Activated T-helper 1 cell treated with anti-CD3 and anti-CD28 coated beads, Interleukin-12 subunit alpha, Interleukin-12 subunit beta, Interleukin-2, Interleukin-4 antibody, amounts not matched to agents 30 ng/mL and 10 ng/mL and 1 ng/mL, durations not matched to agents 14 hours and 24 hours and 36 hours (primary cell): ENCODE measurements at regions not wholly inside any gene's neighbourhood (a gene's known extent, or its start where the extent isn't known, plus 50 kb on each side); places are given as distances from the start of the nearest gene placed in this dataset.

ENCODE experiments used
- DNase-seq: peaks from one replicate; pipeline ENCODE4 v3.0.0; 2021; ENCODE audit warnings: low spot score
- H3K27ac Mint-ChIP-seq: one replicate; pipeline ENCODE4 v1.8.0; 2021; ENCODE audit warnings: mild to moderate bottlenecking, mixed read lengths
- H3K27me3 Mint-ChIP-seq: one replicate; pipeline ENCODE4 v1.8.0; 2022; ENCODE audit warnings: mild to moderate bottlenecking, moderate library complexity, mixed read lengths; ENCODE audit not compliant: insufficient read depth
- H3K36me3 Mint-ChIP-seq: one replicate; pipeline ENCODE4 v1.8.0; 2021; ENCODE audit warnings: low read depth, mixed read lengths
- H3K4me1 Mint-ChIP-seq: one replicate; pipeline ENCODE4 v1.8.0; 2021; ENCODE audit warnings: low read depth, mixed read lengths
- H3K4me3 Mint-ChIP-seq: one replicate; pipeline ENCODE4 v1.8.0; 2021; ENCODE audit warnings: mild to moderate bottlenecking, moderate library complexity, mixed read lengths
- H3K9me3 Mint-ChIP-seq: one replicate; pipeline ENCODE4 v1.8.0; 2021; ENCODE audit warnings: mixed read lengths
- intact Hi-C: fragments of 100-400 bp; cut with micrococcal nuclease; formaldehyde crosslinking; loops from one replicate; pipeline ENCODE4 v1.15.1; 2024

DNA sequence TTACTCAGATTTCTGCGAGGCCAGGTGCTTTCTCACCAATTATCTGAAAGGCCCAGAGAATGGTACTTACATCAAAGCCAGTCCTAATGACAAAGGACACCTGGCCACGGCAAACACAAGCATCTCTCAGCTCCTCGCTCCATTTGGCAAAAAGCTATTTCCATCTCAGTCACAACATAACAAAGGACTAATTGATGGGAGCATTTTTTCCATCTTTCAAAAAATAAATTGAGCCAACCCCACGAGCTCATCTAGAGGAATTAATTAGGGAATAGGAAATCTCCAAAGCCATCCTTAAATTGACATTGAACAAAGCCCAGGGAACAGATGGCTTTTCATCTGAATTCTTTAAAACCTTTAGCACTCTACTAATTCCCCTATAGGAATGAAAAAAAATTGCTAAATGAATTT is 236.7 kb downstream of the HAO1 start:
- H3K27me3 Mint-ChIP-seq: no peaks in the 10 kb centered on the region
- H3K9me3 Mint-ChIP-seq: peaks cover 11% of the 10 kb centered on the region
- H3K27ac Mint-ChIP-seq: no peak overlapping the region
- intact Hi-C loops: no loop called here
- no peak for DNase-seq
- no peaks in the 10 kb centered on the region for H3K36me3 Mint-ChIP-seq
- no peak overlapping the region for H3K4me3 Mint-ChIP-seq
- no peaks in the 10 kb centered on the region for H3K4me1 Mint-ChIP-seq

DNA sequence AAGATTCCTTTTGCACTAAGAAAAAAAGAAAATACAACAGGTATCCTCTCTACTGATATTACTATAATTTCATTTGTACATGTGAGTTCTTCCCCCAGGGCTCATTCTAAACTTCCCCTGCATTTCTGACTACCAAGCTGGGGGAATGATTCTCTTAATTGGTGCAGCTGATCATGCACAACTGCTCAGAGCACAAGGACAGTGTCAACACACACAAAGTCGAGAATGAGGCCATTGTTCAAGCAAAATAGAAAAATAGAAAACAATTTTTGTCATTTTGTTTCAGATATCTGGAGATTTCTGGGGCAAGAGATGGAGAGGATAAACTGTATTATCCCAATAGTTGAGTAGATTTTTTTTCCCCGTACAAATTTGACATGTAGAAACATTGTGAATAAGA is 236.3 kb downstream of the HAO1 start:
- H3K36me3 Mint-ChIP-seq: no peaks in the 10 kb centered on the region
- H3K9me3 Mint-ChIP-seq: peaks cover 11% of the 10 kb centered on the region
- H3K4me3 Mint-ChIP-seq: no peak overlapping the region
- H3K4me1 Mint-ChIP-seq: no peaks in the 10 kb centered on the region
- H3K27ac Mint-ChIP-seq: no peak overlapping the region
- H3K27me3 Mint-ChIP-seq: no peaks in the 10 kb centered on the region
- no peak for DNase-seq
- intact Hi-C loops: no loop called here

DNA sequence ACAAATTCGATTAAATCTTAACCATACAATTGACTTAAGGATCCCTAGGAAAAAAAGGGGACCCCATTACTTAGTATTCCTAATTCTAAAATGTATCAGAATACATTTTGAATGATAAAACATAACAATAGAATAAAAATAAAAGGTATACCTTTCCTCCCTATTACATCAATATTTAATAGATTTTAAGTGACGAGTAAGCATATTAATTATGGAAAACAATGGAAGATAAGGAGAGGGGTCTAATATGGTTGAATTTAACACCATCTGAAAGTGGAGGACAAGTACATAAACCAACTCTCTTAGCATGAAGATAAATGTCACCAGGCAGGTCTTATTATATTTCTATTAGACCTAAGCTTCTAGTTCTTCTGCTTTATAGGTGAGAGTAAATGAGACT is 232.1 kb downstream of the HAO1 start:
- Mint-ChIP-seq H3K27ac (no peak overlapping the region), H3K4me3 (no peak overlapping the region), H3K9me3 (peaks cover 7% of the 10 kb centered on the region), H3K4me1 (no peaks in the 10 kb centered on the region), H3K36me3 (no peaks in the 10 kb centered on the region), H3K27me3 (no peaks in the 10 kb centered on the region)
- no peak for DNase-seq
- intact Hi-C loops: no loop called here

DNA sequence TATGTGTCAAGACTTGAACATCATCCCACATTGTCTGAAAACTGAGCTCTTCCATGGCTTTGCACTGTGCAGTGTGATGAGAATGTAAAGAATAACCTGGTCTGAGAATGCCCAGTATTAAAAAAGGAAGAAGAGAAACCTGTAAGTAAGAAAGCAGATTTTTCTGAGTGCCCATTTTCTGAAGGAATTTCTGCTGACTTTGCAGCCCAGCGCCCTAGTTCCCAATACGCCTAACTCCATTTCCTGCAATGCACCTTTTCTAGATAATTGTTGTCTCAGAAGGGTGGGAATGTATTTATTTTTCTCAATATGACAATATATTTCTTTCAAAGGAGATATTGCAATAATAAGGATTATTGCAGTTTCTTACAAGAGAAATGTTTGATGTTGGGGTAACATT is 231.5 kb downstream of the HAO1 start:
- Mint-ChIP-seq H3K36me3 (no peaks in the 10 kb centered on the region), H3K27ac (no peak overlapping the region)
- DNase-seq: no peak

DNA sequence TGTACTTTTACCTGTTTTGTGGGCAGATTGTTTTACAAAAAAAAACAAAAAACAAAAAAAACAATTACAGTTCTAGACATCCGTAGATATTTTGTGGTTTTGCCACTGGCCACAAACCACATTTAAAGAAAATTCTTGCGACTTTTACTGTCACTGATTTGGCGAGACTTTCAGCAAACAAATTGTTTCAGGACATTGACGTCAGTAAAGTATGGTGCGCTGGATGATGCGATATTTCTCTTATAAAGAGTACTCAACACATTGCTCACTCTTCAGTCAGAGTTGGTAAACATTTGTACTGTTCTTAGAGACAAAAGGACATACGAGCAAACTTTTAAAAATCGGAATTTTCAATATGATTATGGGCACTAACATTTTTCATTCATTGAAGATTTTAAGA is 229.8 kb downstream of the HAO1 start:
- Mint-ChIP-seq H3K4me1 (no peaks in the 10 kb centered on the region), H3K36me3 (no peaks in the 10 kb centered on the region), H3K9me3 (peaks cover 7% of the 10 kb centered on the region), H3K27ac (no peak overlapping the region), H3K27me3 (no peaks in the 10 kb centered on the region), H3K4me3 (no peak overlapping the region)
- DNase-seq: no peak
- intact Hi-C loops: no loop called here

More for the DNA sequence above, 231.5 kb downstream of the HAO1 start:
- H3K9me3 Mint-ChIP-seq: peaks cover 7% of the 10 kb centered on the region
- H3K27me3 Mint-ChIP-seq: no peaks in the 10 kb centered on the region
- no peak overlapping the region for H3K4me3 Mint-ChIP-seq
- no peaks in the 10 kb centered on the region for H3K4me1 Mint-ChIP-seq
- intact Hi-C loops: no loop called here

DNA sequence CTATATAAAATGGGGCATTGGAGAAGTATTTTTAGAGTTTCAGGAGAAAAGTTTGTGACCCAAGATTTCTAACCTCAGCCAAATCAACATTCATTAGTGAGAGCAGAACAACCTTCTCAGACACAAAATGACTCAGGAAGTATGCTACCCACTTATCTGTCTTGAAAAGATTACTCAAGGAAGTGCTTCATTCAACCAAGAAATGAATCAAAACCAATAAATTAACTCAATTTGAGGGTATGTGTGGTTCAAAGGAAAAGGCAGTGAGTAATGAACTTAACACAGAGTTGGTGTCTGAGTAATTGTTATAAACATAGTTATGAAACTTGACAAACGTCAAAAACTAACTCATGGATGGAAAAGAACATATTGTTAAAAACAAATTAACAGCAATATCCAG is 227.6 kb downstream of the HAO1 start:
- no peak for DNase-seq
- no peaks in the 10 kb centered on the region for H3K4me1 Mint-ChIP-seq
- H3K27me3 Mint-ChIP-seq: no peaks in the 10 kb centered on the region
- H3K4me3 Mint-ChIP-seq: no peak overlapping the region
- intact Hi-C loops: no loop called here
- no peak overlapping the region for H3K27ac Mint-ChIP-seq
- H3K36me3 Mint-ChIP-seq: no peaks in the 10 kb centered on the region
- no peaks in the 10 kb centered on the region for H3K9me3 Mint-ChIP-seq

DNA sequence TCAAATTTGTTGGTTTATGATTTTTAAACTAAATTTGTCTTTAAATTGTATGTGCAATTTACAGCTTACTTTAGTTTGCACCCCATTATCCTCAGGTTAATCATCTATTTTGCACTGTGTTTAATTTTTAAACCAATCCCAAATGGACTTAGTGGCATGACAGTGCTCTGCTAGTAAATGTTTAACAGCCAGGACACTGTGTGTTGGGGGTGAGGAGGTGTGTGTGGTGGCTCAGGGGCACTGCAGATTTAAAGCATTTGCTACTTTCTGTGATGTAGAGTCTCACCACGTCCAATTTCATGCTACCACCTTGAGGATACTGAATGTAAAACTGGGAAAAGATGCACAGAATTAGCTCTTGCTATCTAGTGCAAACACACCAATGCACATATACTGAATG is 225.7 kb downstream of the HAO1 start:
- Mint-ChIP-seq H3K4me1 (no peaks in the 10 kb centered on the region), H3K4me3 (no peak overlapping the region), H3K9me3 (peaks cover 5% of the 10 kb centered on the region), H3K27me3 (no peaks in the 10 kb centered on the region), H3K27ac (no peak overlapping the region), H3K36me3 (no peaks in the 10 kb centered on the region)
- intact Hi-C loops: no loop called here
- DNase-seq: no peak

DNA sequence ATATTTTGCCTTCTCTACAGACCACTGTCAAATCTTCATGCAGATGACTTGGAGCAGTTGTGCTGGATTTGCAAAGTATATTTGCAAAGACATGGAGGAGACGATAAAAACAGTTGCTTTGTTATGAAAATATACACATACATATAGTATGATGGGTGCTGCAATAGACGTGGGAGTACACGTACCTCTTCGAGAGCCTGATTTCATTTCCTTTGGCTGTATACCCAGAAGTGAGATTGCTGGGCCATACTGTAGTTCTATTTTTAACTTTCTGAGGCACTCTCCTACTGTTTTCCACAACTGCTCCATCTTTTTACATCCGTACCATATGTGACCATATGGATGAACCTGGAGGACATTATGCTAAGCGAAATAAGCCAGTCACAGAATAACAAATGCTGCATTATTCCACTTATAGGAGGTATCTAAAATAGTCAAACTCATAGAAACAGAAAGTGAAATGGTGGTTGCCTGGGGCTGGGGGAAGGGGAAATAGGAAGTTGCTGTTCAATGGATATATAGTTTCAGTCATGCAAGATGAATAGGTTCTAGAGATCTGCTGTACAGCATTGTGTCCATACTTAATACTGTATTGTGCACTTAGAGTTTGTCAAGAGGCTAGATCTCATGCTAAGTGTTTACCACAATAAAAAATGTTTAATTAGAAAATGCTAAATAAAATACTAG is 223.8 kb downstream of the HAO1 start:
- no peak for DNase-seq
- H3K4me3 Mint-ChIP-seq: no peak overlapping the region
- no peaks in the 10 kb centered on the region for H3K27me3 Mint-ChIP-seq
- no peak overlapping the region for H3K27ac Mint-ChIP-seq
- peaks cover 5% of the 10 kb centered on the region for H3K9me3 Mint-ChIP-seq
- H3K36me3 Mint-ChIP-seq: no peaks in the 10 kb centered on the region
- H3K4me1 Mint-ChIP-seq: no peaks in the 10 kb centered on the region
- intact Hi-C loops: no loop called here

DNA sequence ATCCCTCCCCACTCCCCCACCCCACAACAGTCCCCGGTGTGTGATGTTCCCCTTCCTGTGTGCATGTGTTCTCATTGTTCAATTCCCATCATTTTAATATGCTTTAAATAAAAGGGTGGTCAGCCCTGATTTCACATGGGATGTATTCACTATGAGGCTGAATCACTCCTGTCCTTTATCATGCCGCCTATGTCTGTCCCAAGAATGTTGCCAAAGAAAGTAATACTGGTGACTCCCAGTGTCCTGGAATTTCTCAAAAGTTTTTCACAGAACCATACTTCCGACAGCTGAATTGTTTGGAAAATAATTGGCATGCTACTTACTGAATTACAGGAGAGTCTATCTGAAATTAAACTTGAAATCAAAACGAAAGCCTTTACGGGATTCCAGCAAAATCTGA is 217.7 kb downstream of the HAO1 start:
- intact Hi-C loops: no loop called here
- H3K4me1 Mint-ChIP-seq: no peaks in the 10 kb centered on the region
- no peaks in the 10 kb centered on the region for H3K27me3 Mint-ChIP-seq
- H3K36me3 Mint-ChIP-seq: no peaks in the 10 kb centered on the region
- H3K27ac Mint-ChIP-seq: no peak overlapping the region
- DNase-seq: no peak
- H3K9me3 Mint-ChIP-seq: peaks cover 8% of the 10 kb centered on the region
- H3K4me3 Mint-ChIP-seq: no peak overlapping the region

DNA sequence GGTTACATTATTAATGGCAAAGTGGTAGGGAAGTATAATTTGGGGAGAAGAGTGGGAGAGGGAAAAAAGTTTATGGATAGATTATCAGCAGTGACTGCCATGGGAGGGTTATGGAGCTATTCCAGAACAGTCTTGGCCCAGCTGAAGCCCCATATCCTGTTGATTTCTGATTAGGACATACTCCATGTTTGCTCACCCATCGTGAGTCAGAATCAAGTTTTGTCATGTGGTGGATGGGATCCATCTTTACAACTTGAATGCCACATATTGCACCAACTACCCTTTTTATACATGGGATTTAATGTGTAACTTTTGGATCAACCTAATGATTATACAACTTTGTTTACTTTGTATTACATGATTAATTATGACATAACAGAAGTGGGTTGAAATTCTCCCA is 217.0 kb downstream of the HAO1 start:
- peaks cover 8% of the 10 kb centered on the region for H3K9me3 Mint-ChIP-seq
- no peak overlapping the region for H3K4me3 Mint-ChIP-seq
- no peaks in the 10 kb centered on the region for H3K4me1 Mint-ChIP-seq
- DNase-seq: no peak
- H3K27ac Mint-ChIP-seq: no peak overlapping the region
- H3K36me3 Mint-ChIP-seq: no peaks in the 10 kb centered on the region
- intact Hi-C loops: no loop called here
- H3K27me3 Mint-ChIP-seq: no peaks in the 10 kb centered on the region

DNA sequence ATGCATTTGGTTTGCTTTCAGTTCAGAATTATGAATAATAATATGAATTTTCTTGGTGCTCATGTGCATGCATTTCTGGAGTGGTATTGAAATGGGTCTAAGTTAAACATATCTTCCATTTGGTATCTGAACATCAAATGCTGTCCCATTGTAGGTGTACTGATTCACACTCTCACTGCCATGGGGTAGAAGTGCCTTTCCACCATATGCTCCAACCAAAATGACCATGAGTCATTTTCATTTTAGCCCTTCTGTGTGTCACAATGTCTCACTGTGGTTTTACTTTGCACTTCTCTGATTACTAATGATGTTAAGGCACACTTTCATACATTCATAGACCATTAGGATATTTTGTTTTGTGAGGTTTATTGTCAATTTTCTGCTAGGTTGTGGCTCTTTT is 211.9 kb downstream of the HAO1 start:
- intact Hi-C loops: no loop called here
- Mint-ChIP-seq H3K4me3 (no peak overlapping the region), H3K27ac (no peak overlapping the region), H3K9me3 (no peaks in the 10 kb centered on the region), H3K36me3 (no peaks in the 10 kb centered on the region), H3K27me3 (no peaks in the 10 kb centered on the region), H3K4me1 (no peaks in the 10 kb centered on the region)
- DNase-seq: no peak

DNA sequence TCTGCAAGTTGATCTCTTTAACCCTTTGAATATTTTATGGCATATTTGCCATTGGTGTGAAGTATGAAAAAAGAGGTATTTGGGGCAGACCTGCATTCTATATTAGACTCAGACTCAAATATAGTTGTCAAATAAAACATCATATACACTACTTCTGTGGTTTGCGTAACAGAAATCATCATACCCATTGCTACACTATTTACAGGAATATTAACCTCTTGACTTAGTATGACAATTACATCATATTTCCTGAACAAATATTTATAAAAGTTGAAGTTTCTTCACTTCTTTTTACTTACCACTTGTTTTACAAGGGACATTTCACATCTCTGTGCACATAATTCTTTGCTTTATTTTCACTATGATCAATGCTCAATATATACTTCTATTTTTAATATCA is 206.0 kb downstream of the HAO1 start:
- Mint-ChIP-seq H3K27ac (no peak overlapping the region), H3K4me1 (no peaks in the 10 kb centered on the region), H3K36me3 (no peaks in the 10 kb centered on the region), H3K9me3 (no peaks in the 10 kb centered on the region), H3K27me3 (no peaks in the 10 kb centered on the region), H3K4me3 (no peak overlapping the region)
- intact Hi-C loops: no loop called here
- no peak for DNase-seq

DNA sequence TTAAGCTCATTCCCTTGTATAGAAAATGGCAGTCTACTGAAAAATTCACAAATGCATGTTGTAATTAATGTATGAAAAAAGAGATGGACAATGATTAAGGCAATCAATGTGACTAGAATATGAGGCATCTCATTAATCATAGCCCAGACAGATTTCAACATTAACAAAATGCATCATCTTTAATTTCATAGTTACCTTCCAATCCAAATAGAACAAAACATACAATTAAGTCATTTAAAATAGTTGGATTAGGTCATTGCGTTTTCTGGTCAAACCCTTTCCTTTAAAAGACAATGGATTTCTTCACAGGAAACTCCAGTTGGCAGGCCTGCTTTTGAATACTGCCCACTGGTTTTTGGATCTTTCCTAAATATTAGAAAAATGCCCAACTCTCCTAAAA is 203.9 kb downstream of the HAO1 start:
- Mint-ChIP-seq H3K27me3 (no peaks in the 10 kb centered on the region), H3K4me1 (no peaks in the 10 kb centered on the region), H3K27ac (no peak overlapping the region), H3K9me3 (no peaks in the 10 kb centered on the region), H3K36me3 (no peaks in the 10 kb centered on the region), H3K4me3 (no peak overlapping the region)
- no peak for DNase-seq
- intact Hi-C loops: no loop called here

DNA sequence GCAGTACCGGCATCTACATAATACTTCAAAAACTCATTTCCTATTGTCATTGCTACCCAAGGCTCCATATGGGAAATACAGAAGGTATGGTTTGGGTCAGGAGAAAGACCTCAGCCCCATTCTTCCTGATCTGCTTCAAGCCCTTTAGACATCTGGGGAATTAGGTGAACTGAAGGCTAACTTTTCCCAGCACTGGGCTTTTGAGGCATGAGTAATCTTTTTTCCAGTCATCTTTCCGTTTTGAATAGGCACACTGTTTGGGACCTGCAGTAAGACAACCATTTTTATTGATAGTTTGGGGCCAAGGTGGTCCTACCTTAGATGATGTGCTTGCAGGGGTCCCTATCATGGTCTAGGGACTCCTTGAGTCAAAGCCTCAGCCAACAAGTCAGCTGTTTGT is 198.4 kb downstream of the HAO1 start:
- no peak for DNase-seq
- H3K36me3 Mint-ChIP-seq: no peaks in the 10 kb centered on the region
- H3K4me3 Mint-ChIP-seq: no peak overlapping the region
- no peaks in the 10 kb centered on the region for H3K9me3 Mint-ChIP-seq
- intact Hi-C loops: no loop called here
- H3K27ac Mint-ChIP-seq: no peak overlapping the region
- H3K4me1 Mint-ChIP-seq: no peaks in the 10 kb centered on the region
- no peaks in the 10 kb centered on the region for H3K27me3 Mint-ChIP-seq
